Astrocyte of the spinal cord (primary cell): ENCODE measurements at regions not wholly inside any gene's neighbourhood (a gene's known extent, or its start where the extent isn't known, plus 50 kb on each side); places are given as distances from the start of the nearest gene placed in this dataset.
"Not testable (repeated sequence)": the region's sequence is repeated elsewhere in the genome, so short reads cannot be mapped to it uniquely, and the experiment has no call there.

Experiments
- DNase-seq: peaks from one replicate; pipeline ENCODE4 v3.0.0; 2011; ENCODE audit warnings: low read depth, low spot score
- H3K4me3 ChIP-seq: 2 replicates; pipeline ENCODE4 v1.5.1; 2011; ENCODE audit warnings: low read depth, mild to moderate bottlenecking, low read length, moderate library complexity
- in situ Hi-C: cut with HindIII; loops from 2 replicates; pipeline ENCODE4 v1.10.0; 2017; ENCODE audit warnings: low sequenced_read_pairs
- TF ChIP-seq, protein P1 (sequence below): IDR thresholded peaks from 2 replicates; pipeline ENCODE4 v1.5.1; 2012; ENCODE audit warnings: low read depth, mild to moderate bottlenecking, low read length, inconsistent platforms

DNA sequence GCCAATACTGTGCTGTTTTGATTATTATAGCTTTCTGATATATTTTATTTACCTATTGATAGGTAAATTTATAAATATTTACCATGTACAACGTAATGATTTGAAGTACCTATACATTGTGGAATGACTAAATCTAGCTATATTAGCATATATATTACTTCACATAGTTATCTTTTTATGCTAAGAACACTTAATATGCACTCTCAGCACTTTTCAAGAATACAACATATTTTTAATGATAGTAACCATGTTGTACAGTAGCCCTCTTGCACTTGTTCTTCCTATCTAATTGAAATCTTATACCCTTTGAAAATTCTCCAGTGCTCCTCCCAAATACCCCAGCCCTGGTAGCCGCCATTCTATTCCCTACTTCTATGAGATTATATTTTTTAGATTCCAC lies 604.0 kb upstream of the KIF2B start:
- TF ChIP-seq, protein P1, sequence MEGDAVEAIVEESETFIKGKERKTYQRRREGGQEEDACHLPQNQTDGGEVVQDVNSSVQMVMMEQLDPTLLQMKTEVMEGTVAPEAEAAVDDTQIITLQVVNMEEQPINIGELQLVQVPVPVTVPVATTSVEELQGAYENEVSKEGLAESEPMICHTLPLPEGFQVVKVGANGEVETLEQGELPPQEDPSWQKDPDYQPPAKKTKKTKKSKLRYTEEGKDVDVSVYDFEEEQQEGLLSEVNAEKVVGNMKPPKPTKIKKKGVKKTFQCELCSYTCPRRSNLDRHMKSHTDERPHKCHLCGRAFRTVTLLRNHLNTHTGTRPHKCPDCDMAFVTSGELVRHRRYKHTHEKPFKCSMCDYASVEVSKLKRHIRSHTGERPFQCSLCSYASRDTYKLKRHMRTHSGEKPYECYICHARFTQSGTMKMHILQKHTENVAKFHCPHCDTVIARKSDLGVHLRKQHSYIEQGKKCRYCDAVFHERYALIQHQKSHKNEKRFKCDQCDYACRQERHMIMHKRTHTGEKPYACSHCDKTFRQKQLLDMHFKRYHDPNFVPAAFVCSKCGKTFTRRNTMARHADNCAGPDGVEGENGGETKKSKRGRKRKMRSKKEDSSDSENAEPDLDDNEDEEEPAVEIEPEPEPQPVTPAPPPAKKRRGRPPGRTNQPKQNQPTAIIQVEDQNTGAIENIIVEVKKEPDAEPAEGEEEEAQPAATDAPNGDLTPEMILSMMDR = no peak
- in situ Hi-C loops = no loop called here
- H3K4me3 ChIP-seq = no peak overlapping the region
- DNase-seq = no peak

DNA sequence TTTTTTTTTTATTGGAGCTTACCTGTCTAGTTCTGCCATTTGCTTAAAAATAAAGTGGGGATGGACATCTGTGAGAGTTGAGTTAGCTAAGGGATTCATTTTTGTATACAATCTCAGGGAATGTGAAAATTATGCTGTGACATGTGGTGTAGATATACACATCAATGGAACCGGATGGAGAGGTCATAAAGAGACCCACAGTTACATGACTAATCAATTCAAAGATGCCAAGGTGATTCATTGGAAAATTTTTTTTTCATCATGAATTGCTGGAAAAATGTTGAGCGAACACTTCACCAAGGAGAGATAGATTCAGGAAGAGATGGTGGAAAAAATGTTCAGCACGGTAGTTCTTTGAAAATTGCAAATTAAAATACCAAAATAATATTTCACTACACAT lies 605.4 kb upstream of the KIF2B start:
- no peak for DNase-seq
- in situ Hi-C loops = no loop called here
- TF ChIP-seq, protein P1 = no peak
- H3K4me3 ChIP-seq = no peak overlapping the region

DNA sequence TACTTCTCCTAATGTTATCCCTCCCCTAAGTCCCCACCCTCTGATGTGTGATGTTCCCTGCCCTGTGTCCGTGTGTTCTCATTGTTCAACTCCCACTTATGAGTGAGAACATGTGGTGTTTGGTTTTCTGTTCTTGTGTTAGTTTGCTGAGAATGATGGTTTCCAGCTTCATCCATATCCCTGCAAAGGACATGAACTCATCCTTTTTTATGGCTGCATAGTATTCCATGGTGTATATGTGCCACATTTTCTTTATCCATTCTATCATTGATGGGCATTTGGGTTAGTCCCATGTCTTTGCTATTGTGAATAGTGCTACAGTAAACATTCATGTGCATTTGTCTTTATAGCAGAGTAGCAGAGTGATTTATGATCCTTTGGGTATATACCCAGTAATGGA lies 613.8 kb upstream of the KIF2B start:
- DNase-seq, in situ Hi-C loops, H3K4me3 ChIP-seq: not testable (repeated sequence)

DNA sequence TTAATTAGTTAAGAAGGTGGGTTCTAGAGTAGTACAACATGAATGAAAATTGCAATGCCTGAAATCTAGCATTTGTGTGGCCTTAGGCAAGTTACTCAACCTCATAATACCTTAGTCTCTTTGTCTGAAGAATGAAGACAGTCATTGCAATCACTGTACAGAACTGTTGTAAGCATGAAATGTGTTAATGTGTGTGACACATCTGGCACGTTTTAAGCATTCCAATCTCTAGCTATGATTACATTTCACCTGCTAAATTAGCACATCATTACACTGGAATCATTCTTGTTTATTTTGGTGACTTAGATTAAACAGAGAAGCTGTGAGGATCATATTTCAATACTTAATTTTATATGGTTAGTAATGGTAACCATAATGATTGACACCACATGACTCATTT lies 629.7 kb upstream of the KIF2B start:
- in situ Hi-C loops = no loop called here
- TF ChIP-seq, protein P1 = no peak
- DNase-seq = no peak
- no peak overlapping the region for H3K4me3 ChIP-seq

DNA sequence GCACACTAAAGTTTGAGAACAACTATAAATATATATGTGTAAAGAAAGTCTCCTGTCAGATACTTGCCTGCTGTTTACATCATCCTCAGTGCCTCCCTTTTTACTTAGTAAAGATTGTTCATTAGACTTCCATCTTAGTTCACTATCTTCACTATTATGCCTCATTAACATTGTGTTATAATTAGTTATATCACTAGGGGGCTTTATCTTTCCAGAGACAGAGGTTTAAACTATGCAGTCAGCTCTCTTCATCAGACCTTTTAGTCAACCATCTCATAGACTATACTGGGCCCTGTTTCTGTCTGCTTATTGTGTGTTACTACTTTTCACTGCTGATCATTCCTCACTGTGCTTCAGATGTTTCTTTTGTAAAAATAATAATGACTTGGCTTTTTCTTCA lies 630.8 kb upstream of the KIF2B start:
- no peak for DNase-seq
- in situ Hi-C loops = no loop called here
- H3K4me3 ChIP-seq = no peak overlapping the region
- TF ChIP-seq, protein P1 = no peak

DNA sequence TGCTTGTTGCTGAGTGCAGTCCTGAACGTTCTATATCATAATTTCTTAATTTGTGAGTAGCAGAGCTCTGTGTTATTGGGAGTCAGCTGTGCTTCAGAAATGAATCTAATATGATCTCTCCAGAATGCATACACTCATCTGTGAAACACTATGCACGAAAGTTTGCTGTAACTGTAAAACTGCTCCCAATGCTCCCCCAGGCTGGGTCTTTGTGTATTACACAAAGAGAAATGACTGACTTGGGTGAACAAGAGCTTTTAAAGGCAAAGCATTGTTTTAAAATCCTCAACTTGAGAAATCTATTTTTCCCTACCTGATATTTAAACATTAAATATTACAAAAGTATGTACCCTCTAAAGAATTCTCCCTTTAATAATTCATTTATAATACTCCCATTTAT lies 636.7 kb upstream of the KIF2B start:
- no peak for DNase-seq
- in situ Hi-C loops = no loop called here
- no peak overlapping the region for H3K4me3 ChIP-seq
- TF ChIP-seq, protein P1 = no peak

DNA sequence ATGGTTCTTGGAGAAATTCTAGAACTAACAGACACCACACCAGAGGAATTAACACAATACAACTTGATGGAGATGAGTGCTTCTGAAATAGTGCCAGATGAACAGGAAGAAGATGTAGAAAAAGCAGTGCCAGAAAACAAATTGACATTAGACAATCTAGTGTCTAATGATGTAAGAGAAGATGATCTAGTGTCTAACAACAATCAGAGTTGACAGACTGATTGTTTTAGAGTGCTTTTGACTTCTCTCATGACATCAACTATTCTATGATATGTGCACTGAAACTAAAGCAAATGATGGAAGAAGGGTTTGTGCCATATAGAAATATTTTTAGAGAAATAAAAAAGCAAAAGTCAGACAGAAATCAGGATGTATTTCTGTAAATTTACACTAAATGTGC lies 646.1 kb upstream of the KIF2B start:
- TF ChIP-seq, protein P1 = no peak

More for the DNA sequence above, 646.1 kb upstream of the KIF2B start:
- no peak for DNase-seq
- no peak overlapping the region for H3K4me3 ChIP-seq
- in situ Hi-C loops = no loop called here
